GM23248 (cell line): ENCODE measurements at regions not wholly inside any gene's neighbourhood (a gene's known extent, or its start where the extent isn't known, plus 50 kb on each side); places are given as distances from the start of the nearest gene placed in this dataset.

Source experiments
- DNase-seq: peaks from one replicate; pipeline ENCODE4 v3.0.0-alpha.2; 2015
- H2AFZ ChIP-seq: fragments of 200-600 bp; sonication (generic); 2 replicates; pipeline ENCODE4 v1.6.1; 2016; ENCODE audit warnings: antibody characterized with exemption
- H3F3A ChIP-seq: fragments of 200-600 bp; sonication (generic); 2 replicates; pipeline ENCODE4 v1.6.1; 2016; ENCODE audit warnings: mild to moderate bottlenecking, antibody characterized with exemption, mixed run types; ENCODE audit not compliant: insufficient read depth
- H3K27ac ChIP-seq: fragments of 200-600 bp; sonication (generic); 2 replicates; pipeline ENCODE4 v1.5.1; 2016; ENCODE audit warnings: mild to moderate bottlenecking
- H3K27me3 ChIP-seq: fragments of 200-600 bp; sonication (generic); replicated peaks from 2 replicates; pipeline ENCODE4 v1.6.1; 2016; ENCODE audit warnings: mild to moderate bottlenecking; ENCODE audit not compliant: insufficient read depth
- H3K36me3 ChIP-seq: fragments of 200-600 bp; sonication (generic); 2 replicates; pipeline ENCODE4 v1.6.1; 2016; ENCODE audit warnings: low read depth, mild to moderate bottlenecking
- H3K4me1 ChIP-seq: fragments of 200-600 bp; sonication (generic); 2 replicates; pipeline ENCODE4 v1.6.1; 2016; ENCODE audit warnings: mild to moderate bottlenecking; ENCODE audit not compliant: insufficient read depth
- H3K4me2 ChIP-seq: fragments of 200-600 bp; sonication (generic); one replicate; pipeline ENCODE4 v1.6.1; 2016; ENCODE audit warnings: mild to moderate bottlenecking; ENCODE audit not compliant: unreplicated experiment
- H3K4me3 ChIP-seq: fragments of 200-600 bp; sonication (generic); 2 replicates; pipeline ENCODE4 v1.5.1; 2016; ENCODE audit warnings: mild to moderate bottlenecking
- H3K79me2 ChIP-seq: fragments of 200-600 bp; sonication (generic); 2 replicates; pipeline ENCODE4 v1.6.1; 2016; ENCODE audit warnings: mild to moderate bottlenecking; ENCODE audit not compliant: insufficient read depth
- H3K9ac ChIP-seq: fragments of 200-600 bp; sonication (generic); 2 replicates; pipeline ENCODE4 v1.6.1; 2016; ENCODE audit warnings: mild to moderate bottlenecking
- H3K9me2 ChIP-seq: fragments of 200-600 bp; sonication (generic); 2 replicates; pipeline ENCODE4 v1.6.1; 2016; ENCODE audit warnings: mixed run types, mild to moderate bottlenecking, moderate library complexity; ENCODE audit not compliant: insufficient read depth
- H3K9me3 ChIP-seq: fragments of 200-600 bp; sonication (generic); one replicate; pipeline ENCODE4 v1.6.1; 2017; ENCODE audit warnings: low read depth
- H4K20me1 ChIP-seq: fragments of 200-600 bp; sonication (generic); 2 replicates; pipeline ENCODE4 v1.6.0; 2016; ENCODE audit not compliant: insufficient read depth
- EZH2 ChIP-seq: fragments of 200-600 bp; sonication (generic); IDR thresholded peaks from 2 replicates; pipeline ENCODE4 v1.6.1; 2018; ENCODE audit warnings: antibody characterized with exemption, mild to moderate bottlenecking; ENCODE audit not compliant: insufficient read depth, poor library complexity, severe bottlenecking
- EZH2phosphoT487 ChIP-seq: fragments of 200-600 bp; sonication (generic); IDR thresholded peaks from 2 replicates; pipeline ENCODE4 v1.6.1; 2018; ENCODE audit warnings: antibody characterized with exemption, moderate library complexity, mild to moderate bottlenecking, low read depth; ENCODE audit not compliant: insufficient read depth
- WGBS, 2 experiments: methylation state at CpG; one replicate each; pipeline ENCODE4 v1.1.6; 2015 to 2017; ENCODE audit warnings: low lambda C conversion rate in 2 of 2, low coverage in 1 of 2; ENCODE audit errors: missing lambda C conversion rate in 2 of 2; 5-methylcytosine and 5-hydroxymethylcytosine counted together
- in situ Hi-C: fragments of 300-500 bp; cut with MboI; formaldehyde crosslinking; loops from 2 replicates; pipeline ENCODE4 v1.15.0; 2020

DNA sequence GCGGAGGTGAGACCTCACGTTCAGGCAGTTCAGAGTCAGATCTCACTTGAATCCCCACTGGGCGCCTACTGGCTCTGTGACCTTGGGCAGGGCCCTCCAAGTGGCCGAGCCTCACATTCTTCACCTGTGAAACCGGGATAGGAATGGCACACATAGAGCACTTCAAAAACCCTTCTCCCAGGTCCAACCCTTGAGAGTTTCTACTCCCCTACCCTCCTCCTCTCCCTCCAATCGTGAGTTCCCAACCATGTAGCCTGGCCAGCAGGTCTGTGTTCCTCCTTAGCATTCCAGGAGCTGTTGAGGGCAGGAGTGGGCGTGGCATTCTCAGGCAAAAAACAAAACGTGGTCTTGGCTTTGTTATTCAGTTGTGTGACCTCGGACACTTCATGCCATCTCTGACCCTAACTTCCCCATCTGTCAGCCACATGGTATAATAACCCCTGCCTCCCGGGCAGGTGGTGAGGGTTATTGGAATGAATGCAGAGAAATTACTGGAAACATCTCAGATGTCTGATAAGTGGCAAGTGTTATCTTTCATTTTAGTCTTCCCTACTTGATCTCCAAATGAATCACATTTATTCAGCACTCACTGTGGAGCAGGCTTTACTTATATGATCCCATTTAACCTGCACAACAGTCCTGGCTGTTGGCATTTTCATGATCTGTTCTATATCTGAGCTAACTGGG, 112.8 kb upstream of the BOD1 start:
- no peak overlapping the region for H2AFZ ChIP-seq
- peaks cover 7% of the 10 kb centered on the region; the same call in 1 of the 2 replicates for H3K27me3 ChIP-seq
- TF ChIP-seq EZH2 = no peak
- no peak for TF ChIP-seq EZH2phosphoT487
- no peak overlapping the region for H3K4me3 ChIP-seq
- H3K4me1 ChIP-seq = no peaks in the 10 kb centered on the region
- no peaks in the 10 kb centered on the region for H3K79me2 ChIP-seq
- no peaks in the 10 kb centered on the region for H3F3A ChIP-seq
- no peak for DNase-seq
- in situ Hi-C loops = no loop called here
- H4K20me1 ChIP-seq = no peaks in the 10 kb centered on the region
- no peak overlapping the region for H3K4me2 ChIP-seq
- H3K9ac ChIP-seq = no peak overlapping the region
- H3K9me3 ChIP-seq = no peaks in the 10 kb centered on the region
- no peaks in the 10 kb centered on the region for H3K36me3 ChIP-seq
- no peak overlapping the region for H3K27ac ChIP-seq
- 40% methylated on average over 10 of the region's 10 CpGs for WGBS, 2 experiments
- no peaks in the 10 kb centered on the region for H3K9me2 ChIP-seq

DNA sequence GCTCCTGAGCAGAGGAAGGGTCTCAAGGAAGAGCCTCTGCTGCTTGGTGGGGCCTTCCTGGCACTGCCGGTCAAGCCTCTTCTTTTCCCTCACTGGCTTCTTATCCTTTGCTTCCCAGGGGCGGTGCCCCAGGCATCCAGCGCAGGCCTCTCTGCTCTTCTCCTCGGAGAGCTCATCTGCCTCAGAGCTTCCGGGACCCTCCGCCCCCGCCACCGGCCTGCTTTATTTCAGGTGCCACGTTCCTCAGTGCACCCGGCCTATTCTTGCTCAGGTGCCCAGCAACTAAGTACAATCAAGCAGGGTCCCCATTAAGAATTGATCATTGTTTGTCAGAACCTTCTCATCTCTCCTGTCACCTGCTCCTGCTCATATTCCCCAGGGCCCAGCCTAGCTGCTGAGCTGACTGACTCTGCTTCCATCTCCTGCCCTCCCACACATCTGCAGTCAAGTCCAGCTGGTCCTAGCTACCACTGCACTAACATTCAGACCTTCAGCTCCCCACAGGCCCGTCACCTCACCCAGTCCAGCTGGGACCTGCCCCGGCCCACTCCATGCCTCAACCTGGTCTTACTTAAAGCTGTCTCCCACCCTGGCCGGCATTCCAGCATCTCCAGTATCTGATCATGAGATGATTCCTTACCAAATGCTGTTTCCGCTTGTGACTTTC, 114.3 kb upstream of the BOD1 start:
- H3F3A ChIP-seq = no peaks in the 10 kb centered on the region
- H3K36me3 ChIP-seq = no peaks in the 10 kb centered on the region
- peaks cover 7% of the 10 kb centered on the region; the same call in 1 of the 2 replicates for H3K27me3 ChIP-seq
- no peaks in the 10 kb centered on the region for H3K9me3 ChIP-seq
- in situ Hi-C loops = no loop called here
- no peak for DNase-seq
- H4K20me1 ChIP-seq = no peaks in the 10 kb centered on the region
- no peak overlapping the region for H2AFZ ChIP-seq
- no peaks in the 10 kb centered on the region for H3K79me2 ChIP-seq
- H3K4me2 ChIP-seq = no peak overlapping the region
- H3K9ac ChIP-seq = no peak overlapping the region
- TF ChIP-seq EZH2phosphoT487 (no peak), EZH2 (no peak)
- H3K4me3 ChIP-seq = no peak overlapping the region
- H3K9me2 ChIP-seq = no peaks in the 10 kb centered on the region
- WGBS, 2 experiments = 49% methylated on average over 14 of the region's 14 CpGs
- no peaks in the 10 kb centered on the region for H3K4me1 ChIP-seq
- H3K27ac ChIP-seq = no peak overlapping the region

DNA sequence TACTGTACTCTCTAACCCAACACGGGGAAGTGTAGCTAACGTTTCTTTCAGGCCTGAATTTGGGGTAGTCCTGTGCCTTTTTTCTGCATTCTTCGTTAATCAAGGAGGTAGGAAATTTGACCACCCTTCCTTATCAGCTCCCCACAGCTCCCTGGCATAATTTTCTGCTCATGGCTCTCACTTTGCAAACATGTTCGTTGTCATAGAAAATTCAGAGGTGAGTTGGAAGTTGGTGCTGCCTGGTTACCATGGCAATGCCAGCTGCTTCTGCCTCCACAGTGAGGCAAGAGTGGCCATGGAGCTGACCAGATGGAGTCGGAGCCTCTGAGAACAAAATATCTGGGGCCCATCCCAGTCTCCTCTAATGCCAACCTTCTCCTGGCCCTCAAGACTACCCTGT, 116.6 kb upstream of the BOD1 start:
- Histone ChIP-seq H4K20me1 (no peaks in the 10 kb centered on the region), H3K4me3 (no peak overlapping the region), H3K4me1 (no peaks in the 10 kb centered on the region), H3K9me3 (no peaks in the 10 kb centered on the region), H3K36me3 (no peaks in the 10 kb centered on the region), H3F3A (no peaks in the 10 kb centered on the region), H3K27ac (no peak overlapping the region), H3K79me2 (no peaks in the 10 kb centered on the region), H2AFZ (no peak overlapping the region), H3K27me3 (peaks cover 7% of the 10 kb centered on the region; the same call in 1 of the 2 replicates), H3K9ac (no peak overlapping the region), H3K4me2 (no peak overlapping the region), H3K9me2 (no peaks in the 10 kb centered on the region)
- in situ Hi-C loops = no loop called here
- whole genome bisulfite sequencing, 2 experiments = 32 to 47% methylated on average over 5 of the region's 5 CpGs
- DNase-seq = no peak
- TF ChIP-seq EZH2phosphoT487 = no peak
- no peak for TF ChIP-seq EZH2

DNA sequence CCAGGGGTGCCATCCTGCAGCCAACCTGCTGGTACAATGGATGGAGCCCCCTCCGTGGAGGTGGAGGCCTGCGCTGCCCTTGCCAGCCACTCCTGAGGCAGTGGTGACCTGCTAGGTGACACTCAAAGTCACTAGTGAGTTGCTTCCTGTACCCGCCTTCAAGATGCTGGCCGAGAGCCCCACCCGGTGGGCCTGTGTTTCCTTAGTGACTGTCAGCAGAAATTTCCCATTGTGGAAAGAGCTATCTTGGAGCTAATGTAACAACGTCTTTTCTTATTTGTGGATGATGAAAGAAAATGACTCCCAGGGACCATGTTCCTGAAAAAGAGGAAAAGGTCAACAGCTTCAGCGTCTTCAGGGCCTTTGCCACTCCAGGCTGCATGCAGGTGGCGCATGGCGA, 117.0 kb upstream of the BOD1 start:
- 74 to 79% methylated on average over 9 of the region's 9 CpGs for WGBS, 2 experiments
- no peaks in the 10 kb centered on the region for H4K20me1 ChIP-seq
- no peaks in the 10 kb centered on the region for H3K4me1 ChIP-seq
- no peak for TF ChIP-seq EZH2phosphoT487
- TF ChIP-seq EZH2 = no peak
- no peaks in the 10 kb centered on the region for H3K9me2 ChIP-seq
- no peaks in the 10 kb centered on the region for H3K36me3 ChIP-seq
- H3K4me2 ChIP-seq = no peak overlapping the region
- in situ Hi-C loops = no loop called here
- H3F3A ChIP-seq = no peaks in the 10 kb centered on the region
- no peak overlapping the region for H3K27ac ChIP-seq
- no peak overlapping the region for H2AFZ ChIP-seq
- H3K79me2 ChIP-seq = no peaks in the 10 kb centered on the region
- no peaks in the 10 kb centered on the region for H3K9me3 ChIP-seq
- H3K4me3 ChIP-seq = no peak overlapping the region
- no peak for DNase-seq
- H3K27me3 ChIP-seq = peaks cover 7% of the 10 kb centered on the region; the same call in 1 of the 2 replicates
- no peak overlapping the region for H3K9ac ChIP-seq
